Chondrocyte (in vitro differentiated cells): ENCODE measurements at regions not wholly inside any gene's neighbourhood (a gene's known extent, or its start where the extent isn't known, plus 50 kb on each side); places are given as distances from the start of the nearest gene placed in this dataset.
"Not testable (repeated sequence)": the region's sequence is repeated elsewhere in the genome, so short reads cannot be mapped to it uniquely, and the experiment has no call there.

Experiments
- DNase-seq: peaks from one replicate; pipeline ENCODE4 v3.0.0; 2021; ENCODE audit warnings: mixed read lengths, low spot score
- H3K27ac Mint-ChIP-seq: one replicate; pipeline ENCODE4 v1.8.0; 2021; ENCODE audit warnings: mild to moderate bottlenecking, moderate library complexity, mixed read lengths; ENCODE audit not compliant: unreplicated experiment
- H3K27me3 Mint-ChIP-seq: 2 replicates; pipeline ENCODE4 v1.8.0; 2021; ENCODE audit warnings: low read depth, mixed read lengths
- H3K36me3 Mint-ChIP-seq: 2 replicates; pipeline ENCODE4 v1.8.0; 2021; ENCODE audit warnings: low read depth, mixed read lengths
- H3K4me1 Mint-ChIP-seq: 2 replicates; pipeline ENCODE4 v1.8.0; 2021; ENCODE audit warnings: low read depth, mild to moderate bottlenecking, mixed read lengths
- H3K4me3 Mint-ChIP-seq: one replicate; pipeline ENCODE4 v1.8.0; 2021; ENCODE audit warnings: mild to moderate bottlenecking, moderate library complexity, mixed read lengths; ENCODE audit not compliant: unreplicated experiment
- H3K9me3 Mint-ChIP-seq: 2 replicates; pipeline ENCODE4 v1.8.0; 2021; ENCODE audit warnings: low read depth, mixed read lengths
- TF ChIP-seq, protein P1 (sequence below): fragments of 200-600 bp; sonication (generic); IDR thresholded peaks from 2 replicates; pipeline ENCODE4 v1.5.0; 2021; ENCODE audit warnings: antibody characterized with exemption, mild to moderate bottlenecking, moderate library complexity

DNA sequence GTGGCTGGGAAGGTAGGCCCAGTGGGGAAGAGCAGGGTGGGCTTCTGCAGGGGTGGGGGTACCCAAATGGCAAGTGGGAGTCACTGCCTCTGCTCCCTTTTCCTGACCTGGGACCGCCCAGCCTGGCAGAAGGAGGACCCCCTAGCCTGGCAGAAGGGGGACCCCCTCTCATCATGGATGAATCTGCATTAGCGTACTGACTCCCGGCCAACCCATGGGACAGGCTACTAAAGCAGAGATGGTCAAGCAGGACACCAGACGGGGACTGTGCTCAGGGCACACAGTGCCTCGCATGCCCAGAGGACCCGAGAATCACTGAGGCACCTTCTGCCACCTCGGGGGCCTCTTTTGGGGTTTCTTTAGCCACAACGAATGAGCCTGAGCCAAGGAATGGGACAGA, 577.5 kb downstream of the GLRX3 start:
- DNase-seq, result no peak
- Mint-ChIP-seq H3K4me1 (no peaks in the 10 kb centered on the region), H3K4me3 (no peak overlapping the region), H3K9me3 (peaks cover 33% of the 10 kb centered on the region), H3K36me3 (no peaks in the 10 kb centered on the region), H3K27ac (no peak overlapping the region), H3K27me3 (no peaks in the 10 kb centered on the region)
- TF ChIP-seq, protein P1, sequence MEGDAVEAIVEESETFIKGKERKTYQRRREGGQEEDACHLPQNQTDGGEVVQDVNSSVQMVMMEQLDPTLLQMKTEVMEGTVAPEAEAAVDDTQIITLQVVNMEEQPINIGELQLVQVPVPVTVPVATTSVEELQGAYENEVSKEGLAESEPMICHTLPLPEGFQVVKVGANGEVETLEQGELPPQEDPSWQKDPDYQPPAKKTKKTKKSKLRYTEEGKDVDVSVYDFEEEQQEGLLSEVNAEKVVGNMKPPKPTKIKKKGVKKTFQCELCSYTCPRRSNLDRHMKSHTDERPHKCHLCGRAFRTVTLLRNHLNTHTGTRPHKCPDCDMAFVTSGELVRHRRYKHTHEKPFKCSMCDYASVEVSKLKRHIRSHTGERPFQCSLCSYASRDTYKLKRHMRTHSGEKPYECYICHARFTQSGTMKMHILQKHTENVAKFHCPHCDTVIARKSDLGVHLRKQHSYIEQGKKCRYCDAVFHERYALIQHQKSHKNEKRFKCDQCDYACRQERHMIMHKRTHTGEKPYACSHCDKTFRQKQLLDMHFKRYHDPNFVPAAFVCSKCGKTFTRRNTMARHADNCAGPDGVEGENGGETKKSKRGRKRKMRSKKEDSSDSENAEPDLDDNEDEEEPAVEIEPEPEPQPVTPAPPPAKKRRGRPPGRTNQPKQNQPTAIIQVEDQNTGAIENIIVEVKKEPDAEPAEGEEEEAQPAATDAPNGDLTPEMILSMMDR, result no peak

GRCh38 chr10:130714742-130715467, 578.7 kb downstream of the GLRX3 start:
- Mint-ChIP-seq H3K4me3 (no peak overlapping the region), H3K27me3 (no peaks in the 10 kb centered on the region), H3K27ac (no peak overlapping the region), H3K36me3 (no peaks in the 10 kb centered on the region), H3K9me3 (peaks cover 39% of the 10 kb centered on the region), H3K4me1 (no peaks in the 10 kb centered on the region)
- TF ChIP-seq, protein P1, result no peak
- no peak for DNase-seq

- H3K4me3 Mint-ChIP-seq, result no peak overlapping the region
- TF ChIP-seq, protein P1, result no peak
- DNase-seq, result no peak
- no peak overlapping the region for H3K27ac Mint-ChIP-seq
- peaks cover 41% of the 10 kb centered on the region for H3K9me3 Mint-ChIP-seq
- H3K4me1 Mint-ChIP-seq, result no peaks in the 10 kb centered on the region
- H3K36me3 Mint-ChIP-seq, result no peaks in the 10 kb centered on the region
- no peaks in the 10 kb centered on the region for H3K27me3 Mint-ChIP-seq
Observed at GRCh38 chr10:130715686-130716670, 579.8 kb downstream of the GLRX3 start.

DNA sequence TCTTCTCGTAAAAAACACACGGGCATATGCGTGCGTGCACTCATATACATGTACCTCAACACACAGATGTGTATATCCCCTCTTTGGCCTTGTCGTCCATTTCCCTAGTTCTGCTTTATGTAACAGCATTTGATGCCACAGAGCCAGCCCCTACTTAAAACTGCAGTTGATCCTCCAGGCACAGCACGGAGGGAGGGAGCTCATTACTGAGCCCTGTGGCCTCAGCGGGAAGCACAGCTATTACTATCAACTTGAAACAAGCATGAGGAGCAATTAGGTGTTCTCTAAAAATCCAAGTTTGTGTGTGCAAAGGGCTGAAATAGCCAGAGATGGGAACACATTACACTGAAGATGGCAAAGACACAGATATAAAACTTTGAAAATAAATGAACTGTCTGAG, 580.9 kb downstream of the GLRX3 start:
- TF ChIP-seq, protein P1, result no peak
- no peaks in the 10 kb centered on the region for H3K27me3 Mint-ChIP-seq
- no peak overlapping the region for H3K4me3 Mint-ChIP-seq
- no peaks in the 10 kb centered on the region for H3K36me3 Mint-ChIP-seq
- peaks cover 39% of the 10 kb centered on the region for H3K9me3 Mint-ChIP-seq
- no peaks in the 10 kb centered on the region for H3K4me1 Mint-ChIP-seq
- no peak for DNase-seq
- H3K27ac Mint-ChIP-seq, result no peak overlapping the region

DNA sequence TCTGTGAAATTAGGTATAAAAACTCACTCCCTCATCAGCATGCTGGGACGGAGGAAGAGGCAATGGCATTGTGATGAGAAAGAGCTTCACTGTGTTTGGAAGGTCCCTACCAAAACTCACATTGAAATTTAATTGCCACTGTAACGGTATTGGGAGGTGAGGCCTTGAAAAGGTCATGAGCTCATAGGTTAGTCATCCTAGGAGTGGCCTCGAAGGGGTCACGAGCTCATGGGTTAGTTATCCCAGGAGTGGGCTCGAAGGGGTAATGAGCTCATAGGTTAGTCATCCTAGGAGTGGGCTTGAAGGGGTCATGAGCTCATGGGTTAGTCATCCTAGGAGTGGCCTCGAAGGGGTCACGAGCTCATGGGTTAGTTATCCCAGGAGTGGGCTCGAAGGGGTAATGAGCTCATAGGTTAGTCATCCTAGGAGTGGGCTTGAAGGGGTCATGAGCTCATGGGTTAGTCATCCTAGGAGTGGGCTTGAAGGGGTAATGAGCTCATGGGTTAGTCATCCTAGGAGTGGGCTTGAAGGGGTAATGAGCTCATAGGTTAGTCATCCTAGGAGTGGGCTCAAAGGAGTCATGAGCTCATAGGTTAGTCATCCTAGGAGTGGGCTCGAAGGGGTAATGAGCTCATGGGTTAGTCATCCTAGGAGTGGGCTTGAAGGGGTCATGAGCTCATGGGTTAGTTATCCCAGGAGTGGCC, 582.7 kb downstream of the GLRX3 start:
- H3K4me1 Mint-ChIP-seq, H3K27me3 Mint-ChIP-seq, H3K36me3 Mint-ChIP-seq, H3K27ac Mint-ChIP-seq, H3K4me3 Mint-ChIP-seq, DNase-seq: not testable (repeated sequence)
- peaks cover 37% of the 10 kb centered on the region for H3K9me3 Mint-ChIP-seq
